ENCODE measurements at regions not wholly inside any gene's neighbourhood (a gene's known extent, or its start where the extent isn't known, plus 50 kb on each side); places are given as distances from the start of the nearest gene placed in this dataset.

DNA sequence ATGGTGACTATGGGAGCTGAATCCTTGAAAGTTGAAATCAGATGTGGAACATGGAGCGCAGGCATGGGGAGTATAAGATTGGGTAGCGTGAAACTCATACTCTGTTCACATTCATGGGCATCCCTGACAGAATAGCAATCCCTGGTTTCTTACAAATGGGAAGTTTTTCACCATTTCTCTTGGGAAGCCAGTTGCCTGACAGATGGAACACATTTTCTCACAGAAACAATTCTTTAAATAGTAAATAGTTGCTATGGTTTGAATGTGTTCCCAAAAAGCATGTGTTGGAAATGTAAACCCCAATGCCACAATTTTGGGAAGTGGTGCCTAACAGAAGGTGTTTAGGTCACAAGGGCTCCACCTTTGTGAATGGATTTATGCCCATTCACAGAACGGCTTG is 262.8 kb upstream of the HS3ST5 start:
- ATAC-seq, result no peak

- ATAC-seq, result no peak
These were observed 257.6 kb upstream of the HS3ST5 start for GRCh38 chr6:114600381-114600780.

DNA sequence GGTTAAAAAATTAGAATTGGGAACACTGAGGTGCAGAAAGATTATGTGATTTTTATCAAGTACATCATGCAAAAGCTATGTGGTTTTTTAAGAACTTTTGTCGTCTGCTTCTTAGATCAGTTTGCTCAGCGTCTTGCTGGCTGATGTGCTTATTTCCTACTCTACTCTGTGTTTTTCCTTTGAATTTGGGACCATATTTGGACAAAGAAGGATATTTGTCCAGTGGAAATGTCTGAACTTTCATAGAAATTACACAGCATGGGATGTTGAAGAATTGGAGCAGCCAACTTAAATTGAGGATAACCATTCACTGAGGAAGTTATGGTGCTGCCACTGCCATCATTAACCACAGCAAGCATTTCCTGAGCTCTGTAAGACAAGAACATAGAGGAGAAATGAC is 252.8 kb upstream of the HS3ST5 start:
- ATAC-seq, result no peak

DNA sequence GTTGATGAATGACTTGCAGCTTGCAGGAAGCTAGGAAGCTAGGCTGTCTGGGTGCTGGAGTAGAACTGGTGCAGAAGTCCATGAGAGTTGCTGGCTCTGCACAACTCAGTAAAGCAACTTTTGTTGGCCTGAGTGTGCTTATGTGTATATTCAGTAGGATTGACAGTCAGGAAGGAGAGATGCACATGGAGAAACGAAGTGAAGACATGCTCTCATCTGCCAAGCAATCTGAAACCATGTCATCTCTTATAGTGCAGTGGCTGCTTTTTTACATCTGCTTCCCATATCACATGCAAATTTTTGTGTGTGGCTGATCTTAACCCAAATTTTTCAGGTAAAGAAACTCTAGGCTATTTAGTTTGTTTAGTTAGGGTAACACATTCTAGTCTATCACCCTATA is 252.4 kb upstream of the HS3ST5 start:
- ATAC-seq, result no peak

DNA sequence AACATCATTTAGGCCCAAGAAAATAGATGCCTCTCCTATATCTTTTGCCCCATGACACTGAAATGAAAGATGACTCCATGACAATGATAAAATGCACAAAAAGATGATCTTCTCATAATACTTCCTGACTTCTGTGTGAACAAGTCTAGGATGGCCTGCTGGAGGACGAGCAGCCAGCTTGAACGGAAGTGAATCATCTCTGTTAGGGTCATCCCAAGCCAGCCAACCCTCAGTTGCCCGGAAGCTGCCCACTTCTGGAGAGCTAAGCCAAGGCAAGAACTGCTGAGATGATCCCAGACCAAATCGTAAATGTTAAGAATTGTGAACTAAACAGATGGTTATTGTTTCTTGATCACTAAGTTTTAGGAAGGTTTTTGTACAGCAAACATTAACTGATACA is 249.7 kb upstream of the HS3ST5 start:
- ATAC-seq, result no peak

GRCh38 chr6:114588726-114589125 is 245.9 kb upstream of the HS3ST5 start:
- ATAC-seq, result no peak

GRCh38 chr6:114586298-114586697 is 243.5 kb upstream of the HS3ST5 start:
- ATAC-seq, result no peak

DNA sequence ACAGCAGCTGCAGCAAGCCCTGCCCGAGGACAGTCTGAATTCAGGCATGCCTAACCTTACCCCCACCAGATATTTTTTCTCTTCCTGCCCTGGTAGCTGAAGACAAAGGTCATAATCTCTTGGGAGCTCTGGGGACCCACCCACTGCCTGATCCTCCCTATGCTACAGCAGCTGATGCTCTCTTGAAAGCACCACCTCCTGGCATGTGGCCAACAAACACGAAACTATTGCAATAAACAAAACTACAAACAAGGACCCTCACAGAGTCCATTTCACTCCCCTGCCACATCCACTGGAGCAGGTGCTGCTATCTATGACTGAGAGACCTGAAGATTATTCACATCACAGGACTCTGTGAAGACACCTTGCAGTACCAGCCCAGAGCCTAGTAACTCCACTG is 238.5 kb upstream of the HS3ST5 start:
- ATAC-seq, result no peak

- ATAC-seq, result no peak
These were observed 238.1 kb upstream of the HS3ST5 start for GRCh38 chr6:114580882-114581281.

DNA sequence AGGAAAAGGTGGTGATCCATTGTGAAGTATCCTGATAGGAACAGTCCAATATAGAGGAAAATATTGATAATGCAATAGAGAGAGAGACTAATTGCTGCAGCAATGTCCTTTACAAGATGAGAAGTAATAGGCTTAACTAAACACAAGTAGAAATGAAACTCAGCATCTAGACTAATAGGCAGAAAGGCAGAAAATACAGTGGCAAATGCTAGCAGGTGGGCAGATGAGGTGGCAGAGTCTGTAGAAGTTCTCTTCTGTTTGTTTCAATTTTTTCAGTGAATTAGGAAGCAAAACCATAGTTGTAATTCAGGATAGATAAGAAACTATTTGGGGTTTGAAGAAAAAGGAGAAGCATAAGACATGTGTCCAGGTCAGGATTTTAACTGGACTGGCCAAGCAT is 236.7 kb upstream of the HS3ST5 start:
- no peak for ATAC-seq

- ATAC-seq, result no peak
These were observed 234.3 kb upstream of the HS3ST5 start for GRCh38 chr6:114577109-114577508.

- no peak for ATAC-seq
These were observed 233.5 kb upstream of the HS3ST5 start for GRCh38 chr6:114576330-114576729.

GRCh38 chr6:114569669-114570068 is 226.8 kb upstream of the HS3ST5 start:
- no peak for ATAC-seq

DNA sequence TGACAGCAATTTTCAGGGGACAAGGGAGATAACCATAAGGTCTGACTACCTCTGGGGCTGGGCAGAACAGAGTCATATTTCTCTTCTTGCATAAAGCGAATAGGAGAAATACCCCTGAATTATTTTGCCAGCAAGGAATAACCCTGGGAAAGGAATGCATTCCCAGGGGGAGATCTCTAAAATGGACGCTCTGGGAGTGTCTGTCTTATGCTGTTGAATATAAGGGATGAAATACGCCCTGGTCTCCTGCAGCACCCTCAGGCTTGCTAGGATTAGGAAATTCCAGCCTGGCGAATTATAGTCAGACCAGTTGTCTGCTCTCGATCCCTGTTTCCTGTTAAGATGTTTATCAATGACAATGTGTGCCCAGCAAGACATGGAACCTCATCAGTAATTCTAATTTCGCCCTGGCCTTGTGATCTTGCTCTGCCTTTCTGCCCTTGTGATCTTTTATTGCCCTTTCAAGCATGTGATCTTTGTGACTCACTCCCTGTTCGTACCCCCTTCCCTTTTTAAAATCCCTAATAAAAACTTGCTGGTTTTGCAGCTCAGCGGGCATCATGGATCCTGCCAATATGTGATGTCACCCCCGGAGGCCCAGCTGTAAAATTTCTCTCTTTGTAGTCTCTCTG is 221.6 kb upstream of the HS3ST5 start:
- no peak for ATAC-seq

DNA sequence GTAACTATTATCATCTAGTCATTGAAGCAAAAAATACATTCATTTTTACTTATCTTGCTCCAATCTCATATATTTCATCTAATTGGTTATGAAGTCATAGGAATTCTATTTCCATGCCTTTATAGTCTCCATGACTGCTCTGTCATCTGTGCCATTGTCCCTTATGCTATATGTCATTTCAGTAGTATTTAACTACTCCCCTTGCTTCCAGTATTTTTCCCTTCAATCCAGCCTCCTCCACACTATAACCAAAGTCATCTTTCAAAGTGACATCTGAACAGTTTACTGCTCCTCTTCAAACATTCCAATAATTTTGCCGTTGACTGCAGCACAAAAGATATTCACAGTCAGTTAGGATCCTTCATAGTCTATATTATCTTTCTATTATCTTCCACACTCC is 216.6 kb upstream of the HS3ST5 start:
- no peak for ATAC-seq

GRCh38 chr6:114558153-114558552 is 215.3 kb upstream of the HS3ST5 start:
- no peak for ATAC-seq

GRCh38 chr6:114556846-114557488 is 214.1 kb upstream of the HS3ST5 start:
- no peak for ATAC-seq

GRCh38 chr6:114550316-114550715 is 207.5 kb upstream of the HS3ST5 start:
- ATAC-seq, result no peak

GRCh38 chr6:114543696-114544095 is 200.9 kb upstream of the HS3ST5 start:
- no peak for ATAC-seq

GRCh38 chr6:114541794-114542193 is 199.0 kb upstream of the HS3ST5 start:
- no peak for ATAC-seq

GRCh38 chr6:114537977-114538376 is 195.2 kb upstream of the HS3ST5 start:
- no peak for ATAC-seq

DNA sequence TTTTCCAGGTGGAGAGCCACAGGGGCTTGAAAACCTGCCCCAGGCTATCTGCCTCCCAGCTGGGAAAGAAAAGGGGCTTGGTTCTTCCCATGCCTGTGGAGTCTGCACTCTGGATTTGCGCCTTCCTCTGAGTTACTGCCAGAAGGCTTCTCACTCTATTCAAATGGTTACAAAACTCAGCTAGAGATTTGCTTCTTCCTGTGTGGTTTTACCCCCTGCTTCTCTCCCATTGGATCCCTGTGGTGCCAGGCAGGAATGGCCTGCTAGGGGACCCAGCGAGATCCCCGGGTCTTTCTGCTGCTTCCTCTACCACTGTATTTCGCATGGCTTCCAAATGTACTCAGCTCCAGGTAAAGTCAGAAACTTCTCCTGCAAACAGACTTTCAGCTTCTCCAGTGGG is 192.0 kb upstream of the HS3ST5 start:
- no peak for ATAC-seq

DNA sequence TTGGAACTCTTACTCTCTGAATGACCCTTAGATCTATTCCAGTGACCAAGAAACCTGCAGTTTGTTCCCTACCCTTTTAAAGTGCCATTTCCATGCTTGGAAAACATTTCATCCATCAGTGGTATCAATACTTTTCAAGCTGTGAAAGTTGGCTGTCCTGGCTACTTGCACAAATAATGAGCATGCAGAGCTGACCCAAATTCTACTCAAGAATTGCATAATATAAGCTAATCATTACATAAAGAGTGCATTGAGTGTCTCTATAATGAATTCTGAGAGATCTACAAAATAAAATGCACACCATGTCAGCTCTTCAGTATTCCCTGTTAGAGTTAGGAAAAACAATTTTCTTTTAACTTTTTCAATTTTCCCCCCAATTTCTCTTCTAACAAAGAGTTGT is 181.3 kb upstream of the HS3ST5 start:
- no peak for ATAC-seq

DNA sequence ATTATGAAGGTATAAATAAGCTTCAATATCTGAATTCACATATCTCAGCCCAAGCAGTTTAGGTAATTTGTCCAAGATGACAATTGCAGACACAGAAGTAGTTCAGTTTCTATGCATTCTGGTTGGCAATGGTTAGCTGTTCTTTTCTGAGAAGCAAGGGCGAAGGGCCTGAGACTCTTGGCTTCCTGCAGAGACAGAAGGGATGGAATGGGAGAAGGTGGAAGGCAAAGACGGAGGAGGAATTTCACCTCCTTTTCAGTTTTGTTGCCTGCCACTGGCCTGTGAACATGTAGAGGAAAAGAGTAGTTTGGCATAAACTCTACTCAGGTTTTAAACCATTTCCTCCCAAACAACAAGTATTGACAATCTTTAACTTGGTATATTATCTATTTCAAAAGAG is 180.7 kb upstream of the HS3ST5 start:
- no peak for ATAC-seq

DNA sequence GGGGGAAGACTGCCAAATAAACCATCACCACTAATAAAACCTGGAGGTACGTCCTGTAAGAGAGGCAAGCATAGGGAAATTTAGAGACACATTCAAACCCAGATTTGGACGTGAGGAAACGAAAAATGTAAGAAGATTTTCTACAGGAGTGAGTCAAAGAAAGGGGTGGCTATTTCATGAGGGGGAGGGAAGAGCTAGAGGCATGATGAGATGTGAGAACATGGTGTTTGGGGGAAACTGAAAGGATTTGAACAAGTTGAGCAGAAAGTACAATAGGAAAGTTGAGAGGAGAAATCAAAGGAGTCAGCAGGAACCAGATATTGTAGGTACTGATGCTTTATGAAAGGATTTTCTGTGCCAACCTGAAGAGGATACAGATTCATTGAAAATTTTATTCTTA is 179.1 kb upstream of the HS3ST5 start:
- ATAC-seq, result no peak

Data from esophagus mucosa (tissue), 1 donor.